ENCODE measurements at regions not wholly inside any gene's neighbourhood (a gene's known extent, or its start where the extent isn't known, plus 50 kb on each side); places are given as distances from the start of the nearest gene placed in this dataset.

- CTCF ChIA-PET, result interaction anchor here (1.4 to 4.8 kb wide), 2 partner anchors 399 to 405 kb away, joined by 3 to 32 read pairs; no protein-coding TSS in a partner anchor
- WGBS (ENCODE audit: low lambda C conversion rate), result 19% methylated on average over 10 of the region's 10 CpGs
These were observed 89.8 kb downstream of the RTL9 start for GRCh38 chrX:110448459-110448858.

GRCh38 chrX:110449312-110449711, 90.7 kb downstream of the RTL9 start:
- no peak overlapping the region for H2AFZ ChIP-seq (ENCODE audit: low read depth)
- H3K4me2 ChIP-seq, result no peak overlapping the region
- POLR2A ChIA-PET, result no interaction called here
- WGBS (ENCODE audit: low lambda C conversion rate), result 14% methylated on average over 2 of the region's 2 CpGs
- H4K20me1 ChIP-seq (ENCODE audit: insufficient read depth), result no peaks in the 10 kb centered on the region
- no peaks in the 10 kb centered on the region for H3F3A ChIP-seq (replicated peaks; ENCODE audit: insufficient read depth)
- no peaks in the 10 kb centered on the region for H3K9me2 ChIP-seq
- peaks cover 51% of the 10 kb centered on the region for H3K27me3 ChIP-seq (ENCODE audit: insufficient read depth)
- H3K9me3 ChIP-seq, result no peaks in the 10 kb centered on the region
- DNase-seq, result no peak
- CTCF ChIA-PET, result interaction anchor here (1.0 to 4.8 kb wide), 7 partner anchors 9 to 795 kb away, joined by 4 to 32 read pairs (median 5); no protein-coding TSS in a partner anchor
- TF ChIP-seq GABPA (IDR thresholded peaks at IDR 0.05; ENCODE audit: low read depth), result no peak
- no peaks in the 10 kb centered on the region for H3K4me1 ChIP-seq (ENCODE audit: control insufficient read depth in 1 of 2, insufficient read depth in 2 of 2, low read depth in 1 of 2, low read length in 1 of 2)
- H3K27ac ChIP-seq (ENCODE audit: low read depth in 2 of 2, low read length in 1 of 2), result no peak overlapping the region
- no peak overlapping the region for H3K9ac ChIP-seq
- H3K36me3 ChIP-seq (replicated peaks in 1 of 2; ENCODE audit: control insufficient read depth in 1 of 2, insufficient read depth in 2 of 2, low read length in 1 of 2), result no peaks in the 10 kb centered on the region
- H3K79me2 ChIP-seq (ENCODE audit: insufficient read depth), result no peaks in the 10 kb centered on the region
- no peak overlapping the region for H3K4me3 ChIP-seq (ENCODE audit: low read depth in 2 of 2, low read length in 1 of 2)

More at GRCh38 chrX:110448459-110448858, 89.8 kb downstream of the RTL9 start:
- Histone ChIP-seq H2AFZ (ENCODE audit: low read depth) (no peak overlapping the region), H3K9ac (no peak overlapping the region), H3K79me2 (ENCODE audit: insufficient read depth) (no peaks in the 10 kb centered on the region), H3K9me2 (no peaks in the 10 kb centered on the region), H3K9me3 (no peaks in the 10 kb centered on the region), H3F3A (replicated peaks; ENCODE audit: insufficient read depth) (no peaks in the 10 kb centered on the region), H3K4me3 (ENCODE audit: low read depth in 2 of 2, low read length in 1 of 2) (no peak overlapping the region), H3K4me1 (ENCODE audit: control insufficient read depth in 1 of 2, insufficient read depth in 2 of 2, low read depth in 1 of 2, low read length in 1 of 2) (no peaks in the 10 kb centered on the region), H3K4me2 (no peak overlapping the region), H4K20me1 (ENCODE audit: insufficient read depth) (no peaks in the 10 kb centered on the region), H3K27ac (ENCODE audit: low read depth in 2 of 2, low read length in 1 of 2) (no peak overlapping the region), H3K36me3 (replicated peaks in 1 of 2; ENCODE audit: control insufficient read depth in 1 of 2, insufficient read depth in 2 of 2, low read length in 1 of 2) (no peaks in the 10 kb centered on the region), H3K27me3 (ENCODE audit: insufficient read depth) (peaks cover 49% of the 10 kb centered on the region)
- POLR2A ChIA-PET, result no interaction called here
- TF ChIP-seq JUND (IDR thresholded peaks at IDR 0.05) (no peak), REST (IDR thresholded peaks at IDR 0.05; ENCODE audit: low read depth, low read length) (no peak), EZH2phosphoT487 (IDR thresholded peaks at IDR 0.05; ENCODE audit: borderline replicate concordance, low read depth) (no peak), FOSL2 (IDR thresholded peaks at IDR 0.05; ENCODE audit: borderline replicate concordance, low read depth) (no peak), TEAD4 (IDR thresholded peaks at IDR 0.05; ENCODE audit: borderline replicate concordance, insufficient read depth) (no peak), USF1 (IDR thresholded peaks at IDR 0.05; ENCODE audit: borderline replicate concordance, low read depth) (no peak), YY1 (IDR thresholded peaks at IDR 0.05; ENCODE audit: low read depth) (no peak), NRF1 (IDR thresholded peaks at IDR 0.05; ENCODE audit: low read depth, low read length) (no peak)
- no peak for DNase-seq
